WTC11 (cell line): ENCODE measurements at regions not wholly inside any gene's neighbourhood (a gene's known extent, or its start where the extent isn't known, plus 50 kb on each side); places are given as distances from the start of the nearest gene placed in this dataset.

Experiments used
- CREB1 ChIP-seq: sonication (generic); formaldehyde crosslinking; IDR thresholded peaks from 2 replicates; pipeline ENCODE4 v1.8.0; 2023; ENCODE audit warnings: mild to moderate bottlenecking, missing genetic modification reagents
- CREM ChIP-seq: sonication (generic); formaldehyde crosslinking; IDR thresholded peaks from 2 replicates; pipeline ENCODE4 v1.8.1; 2022; ENCODE audit warnings: mild to moderate bottlenecking, missing genetic modification reagents, moderate library complexity
- CTCF ChIP-seq: fragments of 200-600 bp; IDR thresholded peaks from 2 replicates; pipeline ENCODE4 v1.8.0; 2022; ENCODE audit warnings: antibody characterized with exemption
- ETV6 ChIP-seq: sonication (generic); formaldehyde crosslinking; IDR thresholded peaks from 2 replicates; pipeline ENCODE4 v1.8.1; 2022; ENCODE audit warnings: mild to moderate bottlenecking, missing genetic modification reagents
- FOXP4 ChIP-seq: sonication (generic); formaldehyde crosslinking; IDR thresholded peaks from 2 replicates; pipeline ENCODE4 v1.8.0; 2022; ENCODE audit warnings: mild to moderate bottlenecking, missing genetic modification reagents
- HMGXB4 ChIP-seq: sonication (generic); formaldehyde crosslinking; IDR thresholded peaks from 2 replicates; pipeline ENCODE4 v1.8.1; 2023; ENCODE audit warnings: mild to moderate bottlenecking, moderate library complexity, missing genetic modification reagents
- JAZF1 ChIP-seq: fragments of 250-450 bp; sonication (Bioruptor Pico); IDR thresholded peaks from 2 replicates; pipeline ENCODE4 v1.9.0; 2021; ENCODE audit warnings: moderate library complexity, mild to moderate bottlenecking, inconsistent platforms
- JUN ChIP-seq: sonication (generic); formaldehyde crosslinking; IDR thresholded peaks from 2 replicates; pipeline ENCODE4 v1.8.0; 2023; ENCODE audit warnings: mild to moderate bottlenecking, missing genetic modification reagents
- MAX ChIP-seq: sonication (generic); formaldehyde crosslinking; IDR thresholded peaks from 2 replicates; pipeline ENCODE4 v1.8.0; 2022; ENCODE audit warnings: mild to moderate bottlenecking, missing genetic modification reagents
- STAT6 ChIP-seq: sonication (generic); formaldehyde crosslinking; conservative IDR thresholded peaks from 2 replicates; pipeline ENCODE4 v1.8.1; 2023; ENCODE audit warnings: mild to moderate bottlenecking, low read depth, missing genetic modification reagents, moderate library complexity
- ZNF121 ChIP-seq: sonication (generic); formaldehyde crosslinking; IDR thresholded peaks from 2 replicates; pipeline ENCODE4 v1.8.0; 2023; ENCODE audit warnings: missing genetic modification reagents

- no peak for TF ChIP-seq CREM (CRISPR knock-in tag)
- TF ChIP-seq FOXP4 (CRISPR knock-in tag): no peak
- no peak for TF ChIP-seq HMGXB4 (CRISPR knock-in tag)
- no peak for TF ChIP-seq CTCF
- no peak for TF ChIP-seq ZNF121 (CRISPR knock-in tag)
- TF ChIP-seq JUN (CRISPR knock-in tag): no peak
- no peak for TF ChIP-seq MAX
- TF ChIP-seq STAT6 (CRISPR knock-in tag): no peak
- TF ChIP-seq CREB1 (CRISPR knock-in tag): no peak
- no peak for TF ChIP-seq JAZF1 (CRISPR knock-in tag)
- no peak for TF ChIP-seq ETV6 (CRISPR knock-in tag)
Observed at GRCh38 chr4:73684097-73684496, 56.3 kb upstream of the CXCL8 start.
